ENCODE measurements at regions not wholly inside any gene's neighbourhood (a gene's known extent, or its start where the extent isn't known, plus 50 kb on each side); places are given as distances from the start of the nearest gene placed in this dataset.

DNA sequence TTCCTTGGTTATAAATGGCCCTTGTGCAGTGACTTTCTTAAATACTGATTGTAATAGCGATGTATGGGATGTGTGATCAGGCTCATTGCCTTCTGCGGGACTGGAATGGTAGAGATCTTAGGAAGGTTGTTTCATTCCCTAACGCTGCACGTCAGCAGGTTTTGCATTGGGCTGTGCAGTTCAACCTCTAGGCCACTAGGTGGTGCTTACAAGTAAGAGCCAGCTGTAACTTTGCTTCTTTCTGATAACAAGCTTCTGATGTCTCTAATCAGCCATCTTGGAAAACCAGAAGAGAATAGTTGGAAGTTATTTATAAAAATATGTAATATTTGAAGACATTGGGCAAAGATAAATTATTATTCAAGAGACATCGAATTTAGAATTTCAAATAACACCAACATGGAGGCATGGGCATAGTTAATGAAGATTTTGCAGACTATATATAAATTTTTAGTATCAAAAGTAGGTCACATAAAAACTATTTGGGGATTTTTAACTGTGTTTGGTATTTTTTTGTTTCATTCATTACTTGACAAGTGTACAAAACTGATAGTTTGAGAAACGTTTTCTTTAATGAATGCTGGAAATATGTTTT is 339.7 kb upstream of the PCDH7 start:
- TF ChIP-seq, protein P1, sequence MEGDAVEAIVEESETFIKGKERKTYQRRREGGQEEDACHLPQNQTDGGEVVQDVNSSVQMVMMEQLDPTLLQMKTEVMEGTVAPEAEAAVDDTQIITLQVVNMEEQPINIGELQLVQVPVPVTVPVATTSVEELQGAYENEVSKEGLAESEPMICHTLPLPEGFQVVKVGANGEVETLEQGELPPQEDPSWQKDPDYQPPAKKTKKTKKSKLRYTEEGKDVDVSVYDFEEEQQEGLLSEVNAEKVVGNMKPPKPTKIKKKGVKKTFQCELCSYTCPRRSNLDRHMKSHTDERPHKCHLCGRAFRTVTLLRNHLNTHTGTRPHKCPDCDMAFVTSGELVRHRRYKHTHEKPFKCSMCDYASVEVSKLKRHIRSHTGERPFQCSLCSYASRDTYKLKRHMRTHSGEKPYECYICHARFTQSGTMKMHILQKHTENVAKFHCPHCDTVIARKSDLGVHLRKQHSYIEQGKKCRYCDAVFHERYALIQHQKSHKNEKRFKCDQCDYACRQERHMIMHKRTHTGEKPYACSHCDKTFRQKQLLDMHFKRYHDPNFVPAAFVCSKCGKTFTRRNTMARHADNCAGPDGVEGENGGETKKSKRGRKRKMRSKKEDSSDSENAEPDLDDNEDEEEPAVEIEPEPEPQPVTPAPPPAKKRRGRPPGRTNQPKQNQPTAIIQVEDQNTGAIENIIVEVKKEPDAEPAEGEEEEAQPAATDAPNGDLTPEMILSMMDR (IDR thresholded peaks at IDR 0.05) = peak; percentile 25 to 60 (median 49)
- TF ChIP-seq POLR2A (IDR thresholded peaks at IDR 0.05) = no peak

All from adrenal gland (tissue), 5 donors.